Heart right ventricle (tissue), 16 donors: ENCODE measurements at regions not wholly inside any gene's neighbourhood (a gene's known extent, or its start where the extent isn't known, plus 50 kb on each side); places are given as distances from the start of the nearest gene placed in this dataset.

Source experiments
- ATAC-seq, 8 donors: fragments of 200-7000 bp; cut with Tn5 transposase; one replicate each; pipeline ENCODE4 v1.9.1; 2020; ENCODE audit warnings: mild to moderate bottlenecking in 8 of 8, moderate library complexity in 8 of 8, moderate number of reproducible peaks in 1 of 8
- DNase-seq, 2 donors: peaks; one replicate each; pipeline ENCODE4 v3.0.0-alpha.2; 2020
- H3K27ac ChIP-seq, 10 donors: fragments of 200-600 bp; sonication (generic) in 2 of 10; one replicate each; pipeline versions ENCODE4 v1.5.0 to v1.8.0; 2020 to 2022; ENCODE audit warnings: mild to moderate bottlenecking in 3 of 10
- H3K27me3 ChIP-seq, 7 donors: fragments of 200-600 bp; one replicate each; pipeline ENCODE4 v1.8.0; 2021 to 2022; ENCODE audit warnings: mild to moderate bottlenecking in 2 of 7
- H3K36me3 ChIP-seq, 9 donors: fragments of 200-600 bp; sonication (generic) in 1 of 9; one replicate each; pipeline versions ENCODE4 v1.5.0 to v1.8.0; 2020 to 2022; ENCODE audit warnings: mild to moderate bottlenecking in 2 of 9
- H3K4me1 ChIP-seq, 9 donors: fragments of 200-600 bp; sonication (generic) in 1 of 9; one replicate each; pipeline versions ENCODE4 v1.5.0 to v1.8.0; 2020 to 2022; ENCODE audit warnings: mild to moderate bottlenecking in 4 of 9
- H3K4me3 ChIP-seq, 10 donors: fragments of 200-600 bp; sonication (generic) in 2 of 10; one replicate each; pipeline versions ENCODE4 v1.5.0 to v1.8.0; 2020 to 2022; ENCODE audit warnings: mild to moderate bottlenecking in 7 of 10, moderate library complexity in 2 of 10
- H3K9me3 ChIP-seq, 11 donors: fragments of 200-600 bp in 10 of 11; sonication (generic) in 2 of 11; one replicate each; pipeline versions ENCODE4 v1.5.0 to v1.8.0; 2013 to 2022; ENCODE audit warnings: mild to moderate bottlenecking in 2 of 11, control low read depth in 1 of 11, moderate library complexity in 1 of 11
- WGBS, 2 donors: extraction: QIAGEN DNeasy Blood & Tissue Kit; methylation state at CpG; one replicate each; pipeline ENCODE4 v1.1.7; 2013; ENCODE audit warnings: inconsistent platforms in 1 of 2; 5-methylcytosine and 5-hydroxymethylcytosine counted together
- intact Hi-C, 10 donors: fragments of 100-400 bp; cut with DNase I; formaldehyde crosslinking; loops; one replicate each; pipeline versions ENCODE4 v1.11.1 to v1.14.2; 2022
- TF ChIP-seq, protein P1 (sequence below), 9 donors: fragments of 200-600 bp; sonication (generic) in 2 of 9; IDR thresholded peaks; one replicate each; pipeline versions ENCODE4 v1.5.0 to v1.8.0; 2021 to 2022; ENCODE audit warnings: antibody characterized with exemption in 9 of 9, mild to moderate bottlenecking in 5 of 9, moderate library complexity in 1 of 9
- donor health status: Arrhythmogenic right ventricular cardiomyopathy.
- donor health status: ischemic (EF 13 %, LVEDD 7.1; RV severe dilation, severe dysfunction).
- donor health status: healthy with polysubstance abuse.
- donor health status: DM: no; HTN: yes; CAD: no.
- donor health status: DM: no; HTN: no; CAD: no.
- donor health status: ischemic (EF 25% LVEDD 6.9; RV normal size, moderate dysfunction).
- donor health status: ischemic (EF 25% LVEDD 5.7; RV mildly dilated, moderate dysfunction).
- donor health status: healthy.
- donor health status: DM: yes; HTN: yes; CAD: no.
- donor health status: Ischemic cardiomyopathy.
- donor health status: ischemic (EF 35%, LVEDD 5.7; RV mildly dilated, moderate dysfunction).
- donor health status: nonischemic (EF 11% LVEDD 7.7; RV severe dilation, severe dysfunction).
- donor health status: DM: yes; HTN: yes; CAD: no.
- donor health status: PGD.
- donor health status: ischemic (EF 29% LVEDD 5.4; RV normal size, mild dysfunction).
- donor health status: nonischemic (EF 23%, LVEDD 6.1; RV moderate dilation, normal function).

DNA sequence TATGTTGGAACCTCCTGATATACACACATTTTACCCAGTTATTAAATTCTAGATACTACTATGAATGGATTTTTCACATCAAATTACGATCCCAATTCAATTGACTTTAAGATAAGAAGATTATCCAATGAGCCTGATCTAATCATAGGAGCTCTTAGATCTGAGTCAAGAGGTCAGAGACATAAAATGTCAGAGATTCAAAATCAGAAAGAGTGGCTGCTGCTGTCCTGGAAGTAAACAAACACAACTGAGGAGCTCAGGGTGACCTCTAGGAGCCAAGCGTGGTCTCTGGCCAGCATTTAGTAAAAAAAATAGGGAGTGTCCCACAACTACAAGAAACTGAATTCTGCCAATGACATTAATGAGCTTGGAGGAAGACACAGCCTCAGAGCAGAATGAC, 557.1 kb upstream of the CBLB start:
- 78 to 82% methylated on average over 2 of the region's 2 CpGs for WGBS, 2 donors
- ATAC-seq (no peak), DNase-seq (no peak)
- no peaks in the 10 kb centered on the region for H3K27me3 ChIP-seq
- TF ChIP-seq, protein P1, sequence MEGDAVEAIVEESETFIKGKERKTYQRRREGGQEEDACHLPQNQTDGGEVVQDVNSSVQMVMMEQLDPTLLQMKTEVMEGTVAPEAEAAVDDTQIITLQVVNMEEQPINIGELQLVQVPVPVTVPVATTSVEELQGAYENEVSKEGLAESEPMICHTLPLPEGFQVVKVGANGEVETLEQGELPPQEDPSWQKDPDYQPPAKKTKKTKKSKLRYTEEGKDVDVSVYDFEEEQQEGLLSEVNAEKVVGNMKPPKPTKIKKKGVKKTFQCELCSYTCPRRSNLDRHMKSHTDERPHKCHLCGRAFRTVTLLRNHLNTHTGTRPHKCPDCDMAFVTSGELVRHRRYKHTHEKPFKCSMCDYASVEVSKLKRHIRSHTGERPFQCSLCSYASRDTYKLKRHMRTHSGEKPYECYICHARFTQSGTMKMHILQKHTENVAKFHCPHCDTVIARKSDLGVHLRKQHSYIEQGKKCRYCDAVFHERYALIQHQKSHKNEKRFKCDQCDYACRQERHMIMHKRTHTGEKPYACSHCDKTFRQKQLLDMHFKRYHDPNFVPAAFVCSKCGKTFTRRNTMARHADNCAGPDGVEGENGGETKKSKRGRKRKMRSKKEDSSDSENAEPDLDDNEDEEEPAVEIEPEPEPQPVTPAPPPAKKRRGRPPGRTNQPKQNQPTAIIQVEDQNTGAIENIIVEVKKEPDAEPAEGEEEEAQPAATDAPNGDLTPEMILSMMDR (IDR thresholded peaks at IDR 0.05) = no peak
- H3K27ac ChIP-seq = no peak overlapping the region
- no peaks in the 10 kb centered on the region for H3K36me3 ChIP-seq
- H3K9me3 ChIP-seq = no peaks in the 10 kb centered on the region
- intact Hi-C loops = no loop called here
- H3K4me3 ChIP-seq = no peak overlapping the region
- peaks cover 0 to 12% (median 0%) of the 10 kb centered on the region in 9 donors for H3K4me1 ChIP-seq

DNA sequence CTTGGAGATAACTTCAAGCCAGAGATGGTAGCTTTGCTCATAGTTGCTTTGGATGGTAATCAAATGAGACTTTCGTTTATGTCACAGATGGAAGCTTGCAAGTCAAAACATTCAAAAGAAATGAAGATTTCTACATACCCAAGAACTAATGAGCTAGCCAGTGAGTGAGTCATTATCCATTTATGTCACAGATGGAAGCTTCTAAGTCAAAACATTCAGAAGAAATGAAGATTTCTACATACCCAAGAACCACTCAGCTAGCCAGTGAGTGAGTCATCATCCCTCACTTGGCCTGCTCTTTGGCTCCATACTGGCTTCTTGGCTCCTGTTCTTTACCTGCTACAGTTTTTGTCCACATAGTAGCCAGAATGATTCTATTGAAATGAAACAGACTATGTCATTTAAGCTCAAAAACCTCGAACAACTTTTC, 559.8 kb upstream of the CBLB start:
- DNase-seq (no peak), ATAC-seq (peak in 7 of 8 donors; percentile 27 to 95 (median 55))
- 70 to 77% methylated on average over 2 of the region's 2 CpGs for WGBS, 2 donors
- no peak overlapping the region for H3K27ac ChIP-seq
- H3K4me1 ChIP-seq = peaks cover 0 to 12% (median 0%) of the 10 kb centered on the region in 9 donors
- H3K36me3 ChIP-seq = no peaks in the 10 kb centered on the region
- TF ChIP-seq, protein P1 (IDR thresholded peaks at IDR 0.05) = no peak
- intact Hi-C loops = no loop called here
- H3K27me3 ChIP-seq = no peaks in the 10 kb centered on the region
- no peak overlapping the region for H3K4me3 ChIP-seq
- no peaks in the 10 kb centered on the region for H3K9me3 ChIP-seq

- TF ChIP-seq, protein P1 (IDR thresholded peaks at IDR 0.05) = no peak
- H3K27ac ChIP-seq = no peak overlapping the region
- H3K36me3 ChIP-seq = no peaks in the 10 kb centered on the region
- DNase-seq (no peak), ATAC-seq (no peak)
- peaks cover 0 to 2% (median 0%) of the 10 kb centered on the region in 9 donors for H3K4me1 ChIP-seq
- 91% methylated on average over 7 of the region's 7 CpGs for WGBS, 2 donors
- no peaks in the 10 kb centered on the region for H3K27me3 ChIP-seq
- no peak overlapping the region for H3K4me3 ChIP-seq
- no peaks in the 10 kb centered on the region for H3K9me3 ChIP-seq
- intact Hi-C loops = no loop called here
Observed at GRCh38 chr3:106431721-106432120, 562.9 kb upstream of the CBLB start.

DNA sequence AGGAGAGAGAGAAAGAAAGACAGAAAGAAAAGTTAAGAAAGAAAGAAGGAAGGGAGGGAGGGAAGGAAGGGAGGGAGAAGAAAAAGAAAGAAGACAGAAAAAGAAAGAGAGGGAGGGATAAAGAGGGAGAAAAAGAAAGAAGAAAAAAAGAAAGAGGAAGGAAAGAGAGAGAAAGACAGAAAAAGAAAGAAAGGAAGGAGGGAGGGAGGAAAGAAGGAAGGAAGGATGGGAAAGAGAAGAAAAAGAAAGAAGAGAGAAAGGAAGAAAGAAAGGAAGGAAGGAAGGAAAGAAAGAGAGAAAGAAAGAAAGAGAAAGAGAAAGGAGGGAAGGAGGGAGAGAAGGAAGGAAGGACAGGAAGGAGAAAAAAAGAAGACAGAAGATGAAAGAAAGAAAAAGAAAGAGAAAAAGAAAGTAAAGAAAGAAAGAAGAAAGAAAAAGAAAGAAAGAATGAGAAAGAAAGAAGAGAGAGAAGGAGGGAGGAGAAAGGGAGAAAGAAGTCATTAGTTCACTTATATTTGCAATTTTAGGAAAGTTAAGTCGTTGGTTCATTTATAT, 567.2 kb upstream of the CBLB start:
- WGBS, 2 donors = 69 to 86% methylated on average over 1 of the region's 1 CpG
- Histone ChIP-seq H3K4me1 (peaks cover 0 to 1% (median 0%) of the 10 kb centered on the region in 9 donors), H3K27me3 (no peaks in the 10 kb centered on the region), H3K27ac (no peak overlapping the region), H3K9me3 (no peaks in the 10 kb centered on the region), H3K4me3 (no peak overlapping the region), H3K36me3 (no peaks in the 10 kb centered on the region)
- intact Hi-C loops = no loop called here
- DNase-seq (no peak), ATAC-seq (no peak)
- TF ChIP-seq, protein P1 (IDR thresholded peaks at IDR 0.05) = no peak
